Common myeloid progenitor, CD34-positive (primary cell): ENCODE measurements at regions not wholly inside any gene's neighbourhood (a gene's known extent, or its start where the extent isn't known, plus 50 kb on each side); places are given as distances from the start of the nearest gene placed in this dataset.
A peak's percentile ranks its signal among the peaks of the same experiment; 100 is the strongest.

Experiments
- CTCF ChIA-PET: fragments of 350-600 bp; sonication (Branson Sonifier 250); formaldehyde crosslinking; loops from one replicate; lab custom pipeline; 2021; ENCODE audit warnings: antibody characterized with exemption; lab: Charles Lee
- POLR2A ChIA-PET: fragments of 350-600 bp; sonication (Branson Sonifier 250); formaldehyde crosslinking; loops from one replicate; lab custom pipeline; 2021; ENCODE audit warnings: antibody characterized with exemption; lab: Charles Lee
- DNase-seq, 3 donors: peaks; one replicate each; pipeline versions ENCODE4 v3.0.0 to v3.0.0-alpha.2; 2013
- H3K27ac ChIP-seq, 2 experiments: 1 replicate in 1 of 2; 2 replicates in 1 of 2; pipeline ENCODE4 v1.7.0; 2013; ENCODE audit warnings: inconsistent platforms in 2 of 2, low read length in 2 of 2, mild to moderate bottlenecking in 2 of 2, low read depth in 1 of 2, moderate library complexity in 1 of 2; ENCODE audit not compliant: severe bottlenecking in 2 of 2, insufficient read depth in 1 of 2, poor library complexity in 1 of 2
- H3K27me3 ChIP-seq, 5 experiments: replicated peaks in 2 of 5; 1 replicate in 3 of 5; 2 replicates in 2 of 5; pipeline versions ENCODE4 v1.6.1 to v1.7.0; 2013; ENCODE audit warnings: low read length in 4 of 5, mild to moderate bottlenecking in 2 of 5, moderate library complexity in 2 of 5, inconsistent platforms in 1 of 5; ENCODE audit not compliant: insufficient read depth in 5 of 5, control insufficient read depth in 4 of 5
- H3K36me3 ChIP-seq, 4 experiments: 1 replicate in 2 of 4; 2 replicates in 2 of 4; pipeline versions ENCODE4 v1.6.1 to v1.7.0; 2013; ENCODE audit warnings: low read length in 3 of 4, control low read depth in 1 of 4, mild to moderate bottlenecking in 1 of 4; ENCODE audit not compliant: control insufficient read depth in 4 of 4, insufficient read depth in 4 of 4
- H3K4me1 ChIP-seq, 4 experiments: 1 replicate in 3 of 4; 2 replicates in 1 of 4; pipeline versions ENCODE4 v1.6.1 to v1.7.1; 2013; ENCODE audit warnings: low read length in 3 of 4, mild to moderate bottlenecking in 3 of 4, control low read depth in 1 of 4, inconsistent platforms in 1 of 4, moderate library complexity in 1 of 4; ENCODE audit not compliant: control insufficient read depth in 4 of 4, insufficient read depth in 4 of 4; ENCODE audit errors: control extremely low read depth in 1 of 4
- H3K4me3 ChIP-seq, 7 experiments: 1 replicate in 4 of 7; 2 replicates in 3 of 7; pipeline versions ENCODE4 v1.5.1 to v1.7.0; 2013; ENCODE audit warnings: mild to moderate bottlenecking in 7 of 7, low read length in 6 of 7, moderate library complexity in 6 of 7, inconsistent platforms in 2 of 7, low read depth in 2 of 7, control low read depth in 1 of 7; ENCODE audit not compliant: insufficient read depth in 4 of 7, control insufficient read depth in 1 of 7; ENCODE audit errors: extremely low read depth in 1 of 7
- H3K9me3 ChIP-seq, 5 experiments: 1 replicate in 4 of 5; 2 replicates in 1 of 5; pipeline versions ENCODE4 v1.6.1 to v1.7.1; 2013; ENCODE audit warnings: low read length in 4 of 5, mild to moderate bottlenecking in 2 of 5, inconsistent platforms in 1 of 5, low read depth in 1 of 5, moderate library complexity in 1 of 5; ENCODE audit not compliant: control insufficient read depth in 4 of 5, insufficient read depth in 2 of 5; ENCODE audit errors: control extremely low read depth in 1 of 5
- WGBS: methylation state at CpG from one replicate; pipeline ENCODE4 v1.1.5; 2013; ENCODE audit not compliant: insufficient coverage; 5-methylcytosine and 5-hydroxymethylcytosine counted together

DNA sequence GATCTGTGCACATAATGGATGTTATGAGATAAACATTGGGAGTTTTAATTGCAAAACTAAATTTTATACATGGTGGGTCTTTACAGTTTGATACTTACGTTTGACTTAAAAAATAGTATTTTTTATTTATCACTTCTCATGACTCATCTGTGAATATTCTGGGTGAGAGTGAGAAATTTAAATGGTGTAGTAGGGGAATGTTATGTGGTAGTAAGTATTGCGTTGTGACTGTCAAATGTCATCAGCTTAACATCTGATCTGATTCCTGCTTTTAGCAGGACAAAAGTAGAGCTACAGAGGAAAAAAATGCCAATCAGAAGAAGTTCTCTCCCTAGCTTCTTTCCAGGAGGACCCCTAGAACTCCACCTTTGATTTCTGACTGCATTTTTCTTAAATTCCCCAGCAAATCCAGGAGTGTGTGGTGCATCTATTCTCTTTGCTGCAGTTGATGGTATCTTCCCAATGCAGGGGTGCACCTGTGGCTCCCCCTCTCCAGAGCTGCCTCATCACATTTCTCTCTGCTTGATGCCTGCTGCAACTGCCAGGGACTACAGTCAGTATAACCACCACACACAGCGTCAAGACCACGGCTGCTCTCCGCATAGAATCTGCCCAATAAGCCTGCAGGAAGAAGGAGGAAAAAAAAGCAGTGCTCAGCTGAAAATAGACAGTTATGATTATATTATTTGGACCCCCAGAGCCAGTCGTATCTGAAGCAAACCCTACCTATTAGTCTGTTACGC, 151.3 kb upstream of the THUMPD2 start:
- POLR2A ChIA-PET, result no interaction called here
- WGBS, result 100% methylated on average over 3 of the region's 7 CpGs
- peaks cover 0 to 2% (median 0%) of the 10 kb centered on the region in 5 experiments for H3K9me3 ChIP-seq
- CTCF ChIA-PET, result no interaction called here
- no peaks in the 10 kb centered on the region for H3K36me3 ChIP-seq
- no peaks in the 10 kb centered on the region for H3K27me3 ChIP-seq
- no peaks in the 10 kb centered on the region for H3K4me1 ChIP-seq
- no peak overlapping the region for H3K4me3 ChIP-seq
- H3K27ac ChIP-seq, result no peak overlapping the region
- no peak for DNase-seq

DNA sequence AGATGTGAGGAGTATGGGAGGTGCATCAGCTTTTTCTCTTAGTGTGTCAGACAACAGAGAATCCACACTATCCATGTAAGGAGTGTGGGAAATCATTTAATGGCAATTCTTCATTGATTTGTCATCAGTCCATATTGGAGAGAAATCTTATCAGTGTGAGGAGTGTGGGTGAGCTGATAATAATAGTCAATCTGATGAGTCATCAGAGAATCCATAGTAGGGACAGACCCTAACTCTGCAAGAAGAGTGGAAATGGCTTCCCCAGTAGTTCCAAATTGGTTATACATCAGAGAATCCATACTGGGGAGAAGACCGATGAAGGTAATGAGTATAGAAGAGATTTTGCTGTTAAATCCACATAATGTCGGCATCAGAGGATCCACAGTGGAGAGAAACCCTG, 150.5 kb upstream of the THUMPD2 start:
- WGBS, result 100% methylated on average over 2 of the region's 2 CpGs
- CTCF ChIA-PET, result no interaction called here

DNA sequence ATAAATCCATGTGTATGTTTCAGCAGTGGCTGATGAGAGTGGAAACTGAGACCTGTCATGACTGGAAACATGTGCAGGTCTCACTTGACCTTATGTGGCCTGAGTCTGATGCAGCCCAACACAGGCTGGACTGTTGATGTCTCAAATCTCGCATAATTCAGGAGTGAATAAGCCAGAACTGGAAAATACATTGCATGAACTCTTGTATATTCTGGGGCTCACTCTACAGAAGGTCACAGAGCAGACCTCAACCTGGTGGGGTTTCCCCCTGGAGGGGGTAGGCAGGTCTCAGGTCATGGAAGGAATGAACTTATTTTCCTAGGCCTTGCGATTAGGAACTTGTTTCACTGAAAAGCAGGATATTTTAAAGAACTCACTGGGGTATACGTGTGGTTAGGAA, 146.3 kb upstream of the THUMPD2 start:
- no peak overlapping the region for H3K27ac ChIP-seq
- ChIA-PET POLR2A (no interaction called here), CTCF (interaction anchor here (0.8 kb wide), 1 partner anchor 12 kb away, joined by 3 read pairs; no protein-coding TSS in a partner anchor)
- H3K4me1 ChIP-seq, result peaks cover 0 to 2% (median 0%) of the 10 kb centered on the region in 4 experiments
- no peaks in the 10 kb centered on the region for H3K36me3 ChIP-seq
- DNase-seq, result no peak
- 100% methylated on average over 2 of the region's 3 CpGs for WGBS
- H3K4me3 ChIP-seq, result no peak overlapping the region
- no peaks in the 10 kb centered on the region for H3K9me3 ChIP-seq
- no peaks in the 10 kb centered on the region for H3K27me3 ChIP-seq

More for the DNA sequence above, 150.5 kb upstream of the THUMPD2 start:
- DNase-seq, result no peak
- H3K36me3 ChIP-seq, result no peaks in the 10 kb centered on the region
- peaks cover 0 to 2% (median 0%) of the 10 kb centered on the region in 5 experiments for H3K9me3 ChIP-seq
- H3K4me3 ChIP-seq, result no peak overlapping the region
- POLR2A ChIA-PET, result no interaction called here
- no peak overlapping the region for H3K27ac ChIP-seq
- H3K27me3 ChIP-seq, result no peaks in the 10 kb centered on the region
- H3K4me1 ChIP-seq, result no peaks in the 10 kb centered on the region

DNA sequence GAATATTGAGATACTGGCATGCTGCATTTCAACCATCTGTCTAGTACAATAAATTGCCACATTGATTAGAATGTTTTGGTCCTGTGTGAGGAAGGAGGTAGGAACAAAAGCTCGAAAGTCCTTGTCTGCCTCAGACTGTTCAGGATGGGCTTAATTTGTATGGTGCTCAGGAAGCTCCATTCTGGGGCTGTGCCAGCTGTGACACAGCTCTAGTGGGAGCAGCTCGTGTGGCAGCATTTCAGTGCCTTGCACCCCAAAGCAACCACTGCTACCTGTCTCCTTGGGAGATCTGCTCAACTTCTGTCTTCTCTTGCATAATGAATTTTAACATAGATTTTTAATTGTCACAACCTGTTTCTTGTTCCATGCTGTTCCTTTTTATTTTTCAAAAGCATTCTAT, 144.4 kb upstream of the THUMPD2 start:
- Histone ChIP-seq H3K36me3 (no peaks in the 10 kb centered on the region), H3K4me1 (peaks cover 0 to 2% (median 0%) of the 10 kb centered on the region in 4 experiments), H3K27ac (no peak overlapping the region), H3K9me3 (no peaks in the 10 kb centered on the region), H3K27me3 (no peaks in the 10 kb centered on the region), H3K4me3 (no peak overlapping the region)
- WGBS, result 92% methylated on average over 2 of the region's 2 CpGs
- no peak for DNase-seq
- CTCF ChIA-PET, result interaction anchor here (1.0 to 1.1 kb wide), 2 partner anchors 9 kb away, joined by 3 to 6 read pairs; no protein-coding TSS in a partner anchor
- POLR2A ChIA-PET, result no interaction called here

DNA sequence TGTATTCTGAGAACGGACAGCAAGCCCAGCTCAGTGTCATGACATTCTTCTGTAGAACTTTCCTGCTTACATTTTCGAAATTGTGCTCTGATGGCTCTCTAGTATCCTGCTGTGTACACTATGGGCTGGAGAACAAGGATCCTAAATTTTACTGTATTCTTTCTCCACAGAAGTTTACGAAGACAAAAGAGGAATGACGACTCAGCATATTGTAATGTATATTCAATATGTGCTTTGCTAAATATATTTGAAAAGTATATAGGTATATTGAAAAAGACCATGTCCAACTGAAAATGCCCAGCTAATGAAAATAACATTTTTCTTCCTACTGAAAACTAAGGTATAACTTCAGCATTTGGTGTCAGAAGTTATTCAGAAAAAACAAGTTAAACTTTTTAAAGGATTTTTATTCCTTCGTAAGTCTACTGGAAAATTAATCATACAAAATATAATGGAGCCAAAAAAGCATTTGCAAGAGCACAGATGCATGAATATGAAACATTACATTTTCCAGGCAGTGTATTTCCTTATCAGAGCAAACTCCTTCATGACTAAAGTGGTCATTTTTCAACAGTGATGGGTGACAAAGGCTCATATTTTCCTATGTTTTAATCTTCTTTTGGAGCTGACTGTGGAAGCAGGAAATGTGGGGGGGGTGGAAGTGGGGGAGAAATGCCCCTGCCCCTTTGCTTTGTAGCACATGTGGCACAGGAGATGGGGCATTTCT, 143.8 kb upstream of the THUMPD2 start:
- H3K4me1 ChIP-seq, result peaks cover 0 to 2% (median 0%) of the 10 kb centered on the region in 4 experiments
- H3K27me3 ChIP-seq, result no peaks in the 10 kb centered on the region
- DNase-seq, result no peak
- CTCF ChIA-PET, result interaction anchor here (0.6 to 1.1 kb wide), 4 partner anchors 9 to 818 kb away, joined by 3 to 6 read pairs (median 3); no protein-coding TSS in a partner anchor
- 100% methylated on average over 2 of the region's 5 CpGs for WGBS
- H3K27ac ChIP-seq, result no peak overlapping the region
- POLR2A ChIA-PET, result no interaction called here
- no peaks in the 10 kb centered on the region for H3K9me3 ChIP-seq
- no peak overlapping the region for H3K4me3 ChIP-seq
- H3K36me3 ChIP-seq, result no peaks in the 10 kb centered on the region

DNA sequence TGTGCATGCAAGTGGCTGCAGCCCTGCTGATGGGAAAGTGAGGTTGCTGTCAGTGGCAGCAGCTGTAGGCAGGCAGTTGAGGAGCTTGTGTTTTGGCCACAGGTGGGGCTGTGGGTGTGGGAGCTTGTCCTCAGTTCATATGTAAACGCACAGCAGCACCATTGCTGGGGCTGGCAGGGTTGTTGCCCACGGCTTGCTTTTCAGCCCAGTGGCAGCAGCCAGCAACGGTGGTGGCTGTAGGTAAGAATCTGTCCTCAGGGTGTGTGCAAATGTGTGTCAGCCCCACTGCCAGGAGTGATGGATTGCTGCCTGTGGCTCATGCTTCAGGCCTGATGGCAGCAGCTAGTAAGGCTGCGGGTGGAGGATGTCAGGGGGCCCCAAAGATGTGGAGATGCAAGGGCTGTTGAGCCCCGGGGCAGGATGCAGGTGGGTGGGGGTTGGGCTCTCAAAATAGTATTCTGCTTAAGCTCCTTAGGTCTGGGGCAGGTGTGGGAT, 141.3 kb upstream of the THUMPD2 start:
- Histone ChIP-seq H3K4me1 (peaks cover 0 to 2% (median 0%) of the 10 kb centered on the region in 4 experiments), H3K4me3 (no peak overlapping the region), H3K27me3 (no peaks in the 10 kb centered on the region), H3K36me3 (no peaks in the 10 kb centered on the region), H3K27ac (no peak overlapping the region), H3K9me3 (no peaks in the 10 kb centered on the region)
- 100% methylated on average over 2 of the region's 5 CpGs for WGBS
- peak in 2 of 3 donors; percentile 26 to 57 for DNase-seq
- POLR2A ChIA-PET, result interaction anchor here (0.7 kb wide), 1 partner anchor 1761 kb away, joined by 3 read pairs; no protein-coding TSS in a partner anchor
- CTCF ChIA-PET, result interaction anchor here (0.7 kb wide), 1 partner anchor 78 kb away, joined by 3 read pairs; no protein-coding TSS in a partner anchor
